Bronchial epithelial cell (primary cell): ENCODE measurements at regions not wholly inside any gene's neighbourhood (a gene's known extent, or its start where the extent isn't known, plus 50 kb on each side); places are given as distances from the start of the nearest gene placed in this dataset.

Source experiments
- DNase-seq: peaks from one replicate; pipeline ENCODE4 v3.0.0-alpha.2; 2010; ENCODE audit warnings: low read depth
- FAIRE-seq: peaks from 2 replicates; lab custom pipeline; 2011; peaks lifted over from hg19 to GRCh38; lab: Jason Lieb, UNC
- H3K27me3 ChIP-seq: 2 replicates; pipeline ENCODE4 v1.5.1; 2011; ENCODE audit warnings: low read length; ENCODE audit not compliant: control insufficient read depth, insufficient read depth
- H3K36me3 ChIP-seq: 2 replicates; pipeline ENCODE4 v1.5.1; 2011; ENCODE audit warnings: low read length; ENCODE audit not compliant: control insufficient read depth, insufficient read depth
- H3K4me3 ChIP-seq: 2 replicates; pipeline ENCODE4 v1.5.1; 2011; ENCODE audit warnings: mild to moderate bottlenecking, low read depth, low read length, control low read depth
- TF ChIP-seq, protein P1 (sequence below): IDR thresholded peaks from 2 replicates; pipeline ENCODE4 v1.5.1; 2011; ENCODE audit warnings: mild to moderate bottlenecking, moderate library complexity, low read length, control low read depth, inconsistent platforms; ENCODE audit not compliant: insufficient read depth, severe bottlenecking

DNA sequence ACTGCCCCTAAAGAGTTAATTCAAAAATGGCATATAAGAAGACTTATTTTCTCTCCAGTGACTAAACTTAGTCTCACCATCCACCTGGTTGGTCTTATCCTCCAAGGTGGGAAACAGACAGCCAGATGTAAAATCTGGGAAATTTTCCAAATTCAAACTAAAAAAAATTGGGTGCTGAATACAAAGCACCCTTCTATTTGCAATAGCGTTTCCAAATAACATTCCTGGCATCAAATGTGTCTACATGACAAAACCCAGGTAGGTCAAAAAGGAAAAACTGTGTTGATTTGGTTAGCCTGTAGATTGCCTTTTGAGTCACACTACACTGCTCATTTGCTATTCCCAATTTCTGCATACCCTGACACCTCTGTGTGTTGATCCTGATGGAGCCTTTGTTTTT lies 252.2 kb downstream of the NR2F1-AS1 start:
- FAIRE-seq = no peak
- no peak overlapping the region for H3K4me3 ChIP-seq
- no peaks in the 10 kb centered on the region for H3K27me3 ChIP-seq
- peak; percentile 17 for DNase-seq
- H3K36me3 ChIP-seq = no peaks in the 10 kb centered on the region
- TF ChIP-seq, protein P1, sequence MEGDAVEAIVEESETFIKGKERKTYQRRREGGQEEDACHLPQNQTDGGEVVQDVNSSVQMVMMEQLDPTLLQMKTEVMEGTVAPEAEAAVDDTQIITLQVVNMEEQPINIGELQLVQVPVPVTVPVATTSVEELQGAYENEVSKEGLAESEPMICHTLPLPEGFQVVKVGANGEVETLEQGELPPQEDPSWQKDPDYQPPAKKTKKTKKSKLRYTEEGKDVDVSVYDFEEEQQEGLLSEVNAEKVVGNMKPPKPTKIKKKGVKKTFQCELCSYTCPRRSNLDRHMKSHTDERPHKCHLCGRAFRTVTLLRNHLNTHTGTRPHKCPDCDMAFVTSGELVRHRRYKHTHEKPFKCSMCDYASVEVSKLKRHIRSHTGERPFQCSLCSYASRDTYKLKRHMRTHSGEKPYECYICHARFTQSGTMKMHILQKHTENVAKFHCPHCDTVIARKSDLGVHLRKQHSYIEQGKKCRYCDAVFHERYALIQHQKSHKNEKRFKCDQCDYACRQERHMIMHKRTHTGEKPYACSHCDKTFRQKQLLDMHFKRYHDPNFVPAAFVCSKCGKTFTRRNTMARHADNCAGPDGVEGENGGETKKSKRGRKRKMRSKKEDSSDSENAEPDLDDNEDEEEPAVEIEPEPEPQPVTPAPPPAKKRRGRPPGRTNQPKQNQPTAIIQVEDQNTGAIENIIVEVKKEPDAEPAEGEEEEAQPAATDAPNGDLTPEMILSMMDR = no peak

GRCh38 chr5:93327605-93328004 lies 253.4 kb downstream of the NR2F1-AS1 start:
- DNase-seq = no peak
- Histone ChIP-seq H3K36me3 (no peaks in the 10 kb centered on the region), H3K4me3 (no peak overlapping the region), H3K27me3 (no peaks in the 10 kb centered on the region)
- TF ChIP-seq, protein P1 = no peak
- no peak for FAIRE-seq

DNA sequence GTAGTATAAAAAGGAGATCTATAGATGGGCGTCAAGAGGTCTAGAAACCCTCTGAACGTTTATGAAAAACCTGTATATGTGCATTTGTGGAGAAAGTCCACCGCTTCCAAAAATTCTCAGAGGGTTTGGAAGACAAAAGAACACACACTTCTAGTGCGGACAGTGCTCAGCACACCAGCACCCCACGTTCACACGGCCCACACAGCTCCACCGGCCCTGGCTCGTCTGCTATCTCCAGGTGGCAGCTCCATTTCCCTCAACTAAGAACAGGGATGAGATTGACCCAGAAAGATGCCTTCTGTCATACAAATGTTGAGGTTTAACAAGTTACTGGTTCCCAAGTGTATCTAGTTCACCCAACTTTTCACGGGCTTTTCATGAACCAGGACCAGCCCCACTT lies 255.1 kb downstream of the NR2F1-AS1 start:
- no peak overlapping the region for H3K4me3 ChIP-seq
- no peak for DNase-seq
- FAIRE-seq = no peak
- H3K27me3 ChIP-seq = no peaks in the 10 kb centered on the region
- no peaks in the 10 kb centered on the region for H3K36me3 ChIP-seq
- TF ChIP-seq, protein P1 = no peak

- DNase-seq (no peak), FAIRE-seq (no peak)
- no peaks in the 10 kb centered on the region for H3K36me3 ChIP-seq
- TF ChIP-seq, protein P1 = no peak
- H3K4me3 ChIP-seq = no peak overlapping the region
- no peaks in the 10 kb centered on the region for H3K27me3 ChIP-seq
Observed at GRCh38 chr5:93322974-93323860, 257.8 kb downstream of the NR2F1-AS1 start.

- FAIRE-seq (no peak), DNase-seq (no peak)
- H3K27me3 ChIP-seq = no peaks in the 10 kb centered on the region
- H3K4me3 ChIP-seq = no peak overlapping the region
- no peaks in the 10 kb centered on the region for H3K36me3 ChIP-seq
- TF ChIP-seq, protein P1 = no peak
Observed at GRCh38 chr5:93320920-93321445, 260.0 kb downstream of the NR2F1-AS1 start.
